PFSK-1 (cell line): ENCODE measurements at regions not wholly inside any gene's neighbourhood (a gene's known extent, or its start where the extent isn't known, plus 50 kb on each side); places are given as distances from the start of the nearest gene placed in this dataset.

Source experiments
- FOXP2 ChIP-seq: optimal IDR thresholded peaks from 2 replicates; pipeline ENCODE3; 2011; ENCODE audit warnings: borderline replicate concordance, control low read depth, inconsistent platforms; ENCODE audit not compliant: insufficient read depth; ENCODE audit errors: extremely low read length, extremely low read depth
- POLR2AphosphoS5 ChIP-seq: IDR thresholded peaks from 2 replicates; pipeline ENCODE4 v1.6.1; 2012; ENCODE audit warnings: low read depth, mild to moderate bottlenecking, control low read depth, low read length, moderate library complexity
- REST ChIP-seq, 2 experiments: IDR thresholded peaks; 2 replicates each; pipeline versions ENCODE4 v1.6.1 to v1.8.0; 2011 to 2012; ENCODE audit warnings: low read depth in 2 of 2, low read length in 2 of 2, control low read depth in 1 of 2, inconsistent platforms in 1 of 2, mild to moderate bottlenecking in 1 of 2, moderate library complexity in 1 of 2; ENCODE audit not compliant: insufficient read depth in 1 of 2
- SIN3A ChIP-seq: IDR thresholded peaks from 2 replicates; pipeline ENCODE4 v1.6.1; 2012; ENCODE audit warnings: mild to moderate bottlenecking, low read length, moderate library complexity, borderline replicate concordance; ENCODE audit not compliant: insufficient read depth
- TAF1 ChIP-seq: IDR thresholded peaks from 2 replicates; pipeline ENCODE4 v1.6.1; 2012; ENCODE audit warnings: low read length, control low read depth, borderline replicate concordance; ENCODE audit not compliant: insufficient read depth

- TF ChIP-seq POLR2AphosphoS5 (no peak), TAF1 (no peak), REST (IDR thresholded peaks at IDR 0.05; ENCODE audit: insufficient read depth in 1 of 2, low read depth in 2 of 2, low read length in 2 of 2) (no peak), FOXP2 (no peak), SIN3A (no peak)
Measured at GRCh38 chr11:122187373-122188165, 71.6 kb upstream of the BLID start.
